ENCODE measurements at regions not wholly inside any gene's neighbourhood (a gene's known extent, or its start where the extent isn't known, plus 50 kb on each side); places are given as distances from the start of the nearest gene placed in this dataset.

- no peak overlapping the region for H3K4me3 ChIP-seq (ENCODE audit: low read depth, low read length)
Observed at GRCh38 chr5:20574576-20574975, 586.6 kb upstream of the CDH18 start.

DNA sequence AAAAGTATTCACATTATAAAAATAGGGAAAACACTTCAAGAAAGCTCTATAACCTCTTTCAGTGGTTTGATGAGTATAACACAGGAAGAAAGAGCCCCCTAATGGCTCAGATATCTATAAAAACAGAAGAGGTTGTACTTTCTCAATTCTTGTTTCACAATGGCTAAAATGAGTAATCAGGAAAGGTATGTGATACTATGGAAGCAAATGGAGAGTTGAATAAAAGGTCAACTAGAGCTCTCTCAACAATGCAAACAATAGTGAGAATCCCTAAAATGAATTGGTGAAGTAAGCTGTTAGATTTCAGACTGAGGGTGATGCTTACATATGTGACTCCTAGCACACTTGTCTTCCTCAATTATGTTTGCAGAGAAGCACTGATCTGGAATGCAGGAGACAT, 584.6 kb upstream of the CDH18 start:
- no peak overlapping the region for H3K4me3 ChIP-seq (ENCODE audit: low read depth, low read length)

GRCh38 chr5:20570486-20570885, 582.5 kb upstream of the CDH18 start:
- no peak overlapping the region for H3K4me3 ChIP-seq (ENCODE audit: low read depth, low read length)

DNA sequence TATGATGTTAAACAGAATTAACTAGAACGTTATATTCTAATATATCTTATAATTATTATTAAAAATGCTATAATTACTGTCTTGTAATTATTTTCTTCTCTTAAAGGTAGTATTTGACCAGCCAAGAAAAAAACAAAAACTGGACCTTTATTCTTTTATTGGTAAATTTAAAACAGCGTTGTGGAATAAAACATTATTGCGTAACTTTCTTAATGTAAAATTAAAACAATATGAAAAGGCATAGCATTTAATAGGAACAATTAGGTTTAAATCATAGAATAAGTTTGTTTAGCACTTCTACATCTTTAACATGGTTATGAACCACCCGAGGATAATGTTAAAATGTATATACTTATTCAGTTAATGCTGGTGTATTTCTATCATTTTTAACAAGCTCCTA, 574.5 kb upstream of the CDH18 start:
- H3K4me3 ChIP-seq (ENCODE audit: low read depth, low read length): no peak overlapping the region

- H3K4me3 ChIP-seq (ENCODE audit: low read depth, low read length): no peak overlapping the region
Observed at GRCh38 chr5:20559845-20560244, 571.8 kb upstream of the CDH18 start.

- H3K4me3 ChIP-seq (ENCODE audit: low read depth, low read length): no peak overlapping the region
Observed at GRCh38 chr5:20556115-20556763, 568.2 kb upstream of the CDH18 start.

DNA sequence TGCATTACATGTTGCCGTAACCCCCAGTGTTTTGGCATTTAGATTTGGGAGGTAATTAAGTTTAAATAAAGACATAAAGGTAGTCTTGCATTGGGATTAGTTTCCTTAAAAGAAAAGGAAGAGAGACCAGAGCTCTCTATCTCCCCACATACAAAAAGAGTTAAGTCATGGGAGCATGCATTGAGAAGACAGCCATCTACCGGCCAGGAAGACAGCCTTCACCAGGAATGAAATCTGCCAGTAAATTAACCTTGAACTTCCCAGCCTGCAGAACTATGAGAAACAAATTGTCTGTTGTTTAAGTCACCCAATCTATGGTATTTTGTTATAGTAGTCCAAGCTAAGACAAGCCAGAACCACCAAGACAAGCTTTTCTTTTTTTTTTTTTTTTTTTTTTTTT, 567.0 kb upstream of the CDH18 start:
- no peak overlapping the region for H3K4me3 ChIP-seq (ENCODE audit: low read depth, low read length)

GRCh38 chr5:20554001-20554400, 566.0 kb upstream of the CDH18 start:
- no peak overlapping the region for H3K4me3 ChIP-seq (ENCODE audit: low read depth, low read length)

DNA sequence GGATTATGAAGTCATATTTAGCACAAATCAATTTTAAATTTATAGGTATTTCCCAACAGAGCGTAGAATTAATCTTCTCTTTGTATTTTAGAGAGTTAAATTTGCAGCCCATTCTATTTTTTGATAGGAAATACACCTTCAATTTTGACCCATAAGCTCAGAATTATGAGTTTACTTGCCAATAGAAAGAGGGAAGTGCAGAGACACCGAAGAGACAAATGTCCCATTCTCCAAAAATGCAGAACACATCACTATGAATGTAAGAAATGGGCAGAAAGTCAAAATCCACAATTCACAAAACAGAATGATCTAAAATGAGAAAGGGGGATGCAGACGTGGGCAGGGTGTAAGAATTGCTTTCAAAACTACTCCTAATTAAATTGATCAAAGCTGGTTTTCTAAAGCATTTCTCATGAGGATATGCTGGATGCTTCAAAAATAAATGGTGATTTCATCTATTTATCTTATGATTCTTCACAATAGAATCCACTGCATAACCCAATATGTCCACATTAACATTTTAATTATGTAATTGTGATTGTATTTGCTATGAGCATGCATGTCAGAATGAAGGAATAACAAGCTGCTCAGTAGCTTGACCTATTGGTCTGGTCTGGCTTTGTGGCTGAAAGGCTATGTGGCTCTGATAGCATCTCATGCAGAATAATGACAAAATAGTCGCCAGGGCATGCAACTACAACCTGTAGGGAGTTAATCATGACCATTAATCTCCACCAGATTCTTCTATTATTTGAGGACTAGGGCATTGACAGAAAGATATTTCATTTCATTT, 550.1 kb upstream of the CDH18 start:
- H3K4me3 ChIP-seq (ENCODE audit: low read depth, low read length): no peak overlapping the region

GRCh38 chr5:20536813-20537212, 548.8 kb upstream of the CDH18 start:
- H3K4me3 ChIP-seq (ENCODE audit: low read depth, low read length): no peak overlapping the region

- no peak overlapping the region for H3K4me3 ChIP-seq (ENCODE audit: low read depth, low read length)
Observed at GRCh38 chr5:20536341-20536740, 548.3 kb upstream of the CDH18 start.

DNA sequence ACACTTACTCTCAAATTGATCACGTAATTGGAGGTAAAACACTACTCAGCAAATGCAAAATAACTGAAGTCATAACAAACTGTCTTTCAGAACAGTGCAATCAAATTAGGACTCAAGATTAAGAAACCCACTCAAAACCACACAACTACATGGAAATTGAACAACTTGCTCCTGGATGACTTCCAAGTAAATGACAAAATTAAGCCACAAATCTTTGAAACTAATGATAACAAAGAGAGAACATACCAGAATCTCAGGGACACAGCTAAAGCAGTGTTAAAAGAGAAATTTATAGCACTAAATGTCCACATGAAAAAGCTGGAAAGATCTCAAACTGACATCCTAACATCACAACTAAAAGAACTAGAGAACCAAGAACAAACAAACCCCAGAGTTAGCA, 540.5 kb upstream of the CDH18 start:
- no peak overlapping the region for H3K4me3 ChIP-seq (ENCODE audit: low read depth, low read length)

- no peak overlapping the region for H3K4me3 ChIP-seq (ENCODE audit: low read depth, low read length)
Observed at GRCh38 chr5:20524991-20525529, 537.1 kb upstream of the CDH18 start.

- no peak overlapping the region for H3K4me3 ChIP-seq (ENCODE audit: low read depth, low read length)
Observed at GRCh38 chr5:20522905-20523482, 535.0 kb upstream of the CDH18 start.

DNA sequence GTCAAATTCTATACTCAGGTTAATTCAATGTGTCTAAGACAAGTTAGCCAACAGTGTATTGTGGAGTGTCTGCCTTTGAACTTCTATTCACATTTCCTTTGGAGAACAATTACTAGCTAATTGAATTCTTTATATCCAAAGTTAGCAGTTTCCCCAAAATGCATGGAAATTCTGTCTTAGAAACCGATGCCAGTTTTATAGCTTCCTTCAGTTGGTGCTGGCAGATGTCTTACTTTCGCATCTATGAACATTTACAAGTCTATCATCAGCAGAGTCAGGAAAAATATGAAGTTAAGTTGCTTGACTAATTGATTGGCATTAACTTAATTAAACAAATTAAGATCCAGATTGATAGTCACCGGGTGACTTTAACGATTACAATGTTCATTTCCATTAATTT, 527.6 kb upstream of the CDH18 start:
- no peak overlapping the region for H3K4me3 ChIP-seq (ENCODE audit: low read depth, low read length)

- no peak overlapping the region for H3K4me3 ChIP-seq (ENCODE audit: low read depth, low read length)
Observed at GRCh38 chr5:20514145-20514544, 526.1 kb upstream of the CDH18 start.

DNA sequence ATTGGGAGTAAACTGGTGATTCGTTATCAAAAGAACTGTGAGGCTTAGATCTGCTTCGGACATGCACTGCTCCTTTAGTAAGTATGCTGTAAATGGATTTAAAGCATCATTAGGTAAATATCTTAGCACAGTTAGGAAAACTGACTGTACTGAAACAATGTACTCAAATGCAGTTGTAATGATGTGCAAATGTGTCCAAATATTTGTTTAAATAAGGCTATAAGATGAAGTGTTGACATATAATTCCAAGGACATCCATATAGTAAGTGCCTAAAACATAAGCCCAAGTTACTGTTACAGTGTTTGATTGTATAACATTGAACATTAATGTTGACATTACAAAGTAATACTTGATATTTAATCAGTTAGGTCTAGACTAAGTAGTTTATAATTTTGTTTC, 512.5 kb upstream of the CDH18 start:
- H3K4me3 ChIP-seq (ENCODE audit: low read depth, low read length): no peak overlapping the region

DNA sequence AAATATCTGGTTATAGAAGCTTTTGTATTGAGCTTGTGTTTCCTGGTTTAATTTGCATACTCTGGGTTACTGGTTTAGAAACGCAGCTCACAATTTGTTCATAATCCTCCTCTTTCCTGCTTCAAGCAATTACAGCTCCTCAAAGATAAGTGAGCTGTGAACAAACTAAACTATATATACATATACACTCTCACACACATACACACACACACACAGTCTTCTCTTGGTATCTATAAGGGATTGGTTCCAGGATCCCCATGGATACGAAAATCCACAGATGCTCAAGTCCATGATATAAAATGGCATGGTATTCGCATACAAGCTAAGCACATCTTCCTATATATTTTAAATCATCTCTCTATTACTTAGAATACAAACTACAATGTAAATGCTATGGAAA, 510.9 kb upstream of the CDH18 start:
- no peak overlapping the region for H3K4me3 ChIP-seq (ENCODE audit: low read depth, low read length)

- no peak overlapping the region for H3K4me3 ChIP-seq (ENCODE audit: low read depth, low read length)
Observed at GRCh38 chr5:20498102-20498501, 510.1 kb upstream of the CDH18 start.

GRCh38 chr5:20497356-20497755, 509.4 kb upstream of the CDH18 start:
- no peak overlapping the region for H3K4me3 ChIP-seq (ENCODE audit: low read depth, low read length)

GRCh38 chr5:20494706-20495105, 506.7 kb upstream of the CDH18 start:
- no peak overlapping the region for H3K4me3 ChIP-seq (ENCODE audit: low read depth, low read length)

- no peak overlapping the region for H3K4me3 ChIP-seq (ENCODE audit: low read depth, low read length)
Observed at GRCh38 chr5:20486826-20487225, 498.8 kb upstream of the CDH18 start.
